GM06990 (cell line): ENCODE measurements at regions not wholly inside any gene's neighbourhood (a gene's known extent, or its start where the extent isn't known, plus 50 kb on each side); places are given as distances from the start of the nearest gene placed in this dataset.

Source experiments
- DNase-seq: peaks from one replicate; pipeline ENCODE4 v3.0.0-alpha.2; 2011; ENCODE audit not compliant: insufficient read length; ENCODE audit errors: extremely low read depth
- H3K27me3 ChIP-seq: replicated peaks from 2 replicates; pipeline ENCODE4 v1.6.0; 2011; ENCODE audit warnings: low read length; ENCODE audit not compliant: control insufficient read depth, insufficient read depth
- H3K36me3 ChIP-seq: 2 replicates; pipeline ENCODE4 v1.5.1; 2011; ENCODE audit warnings: low read length; ENCODE audit not compliant: control insufficient read depth, insufficient read depth
- H3K4me3 ChIP-seq: replicated peaks from 2 replicates; pipeline ENCODE4 v1.5.1; 2011; ENCODE audit warnings: low read depth, mild to moderate bottlenecking, control low read depth, low read length
- TF ChIP-seq, protein P1 (sequence below): IDR thresholded peaks from 2 replicates; pipeline ENCODE4 v1.5.1; 2011; ENCODE audit warnings: low read length, control low read depth, mild to moderate bottlenecking, inconsistent platforms; ENCODE audit not compliant: insufficient read depth, poor library complexity, severe bottlenecking

DNA sequence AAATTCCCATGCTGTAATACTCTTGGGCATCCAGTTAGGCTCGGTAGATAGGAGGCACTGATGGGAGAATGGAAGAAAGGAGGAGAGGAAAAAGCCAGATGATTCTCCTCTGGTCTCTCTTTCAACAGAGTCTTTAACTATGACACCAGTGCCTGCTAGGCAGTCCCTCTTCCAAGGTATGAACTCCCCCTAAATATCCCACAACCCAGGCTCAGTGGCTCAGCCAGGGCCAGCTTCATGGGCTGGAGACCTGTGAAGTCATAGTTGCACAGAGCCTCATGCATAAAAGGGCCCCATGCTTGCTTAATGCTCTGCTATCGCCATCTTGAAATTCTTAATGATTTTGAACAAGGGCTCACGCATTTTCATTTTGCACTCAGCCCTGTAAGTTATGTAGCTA is 869.2 kb upstream of the GCFC2 start:
- TF ChIP-seq, protein P1, sequence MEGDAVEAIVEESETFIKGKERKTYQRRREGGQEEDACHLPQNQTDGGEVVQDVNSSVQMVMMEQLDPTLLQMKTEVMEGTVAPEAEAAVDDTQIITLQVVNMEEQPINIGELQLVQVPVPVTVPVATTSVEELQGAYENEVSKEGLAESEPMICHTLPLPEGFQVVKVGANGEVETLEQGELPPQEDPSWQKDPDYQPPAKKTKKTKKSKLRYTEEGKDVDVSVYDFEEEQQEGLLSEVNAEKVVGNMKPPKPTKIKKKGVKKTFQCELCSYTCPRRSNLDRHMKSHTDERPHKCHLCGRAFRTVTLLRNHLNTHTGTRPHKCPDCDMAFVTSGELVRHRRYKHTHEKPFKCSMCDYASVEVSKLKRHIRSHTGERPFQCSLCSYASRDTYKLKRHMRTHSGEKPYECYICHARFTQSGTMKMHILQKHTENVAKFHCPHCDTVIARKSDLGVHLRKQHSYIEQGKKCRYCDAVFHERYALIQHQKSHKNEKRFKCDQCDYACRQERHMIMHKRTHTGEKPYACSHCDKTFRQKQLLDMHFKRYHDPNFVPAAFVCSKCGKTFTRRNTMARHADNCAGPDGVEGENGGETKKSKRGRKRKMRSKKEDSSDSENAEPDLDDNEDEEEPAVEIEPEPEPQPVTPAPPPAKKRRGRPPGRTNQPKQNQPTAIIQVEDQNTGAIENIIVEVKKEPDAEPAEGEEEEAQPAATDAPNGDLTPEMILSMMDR = no peak
- Histone ChIP-seq H3K4me3 (no peak overlapping the region), H3K27me3 (no peaks in the 10 kb centered on the region), H3K36me3 (no peaks in the 10 kb centered on the region)
- no peak for DNase-seq

DNA sequence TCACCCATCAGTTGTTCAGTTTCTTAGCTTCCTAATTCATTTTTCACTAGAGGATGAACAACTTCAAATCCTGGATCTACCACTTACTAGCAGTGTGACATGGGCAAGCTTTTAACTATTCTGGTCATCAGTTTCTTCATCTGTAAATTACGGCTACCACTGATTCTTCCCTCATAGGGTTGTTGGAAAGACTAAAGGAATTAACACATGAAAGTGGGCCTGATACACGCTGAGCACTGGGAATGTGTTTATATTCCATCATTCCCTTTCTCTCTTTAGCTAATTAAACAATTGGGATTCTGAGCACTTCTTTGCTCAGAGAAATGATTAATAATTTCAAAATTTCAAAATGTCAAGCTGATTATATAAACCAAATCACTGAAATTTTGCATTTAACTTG is 862.3 kb upstream of the GCFC2 start:
- no peak overlapping the region for H3K4me3 ChIP-seq
- no peaks in the 10 kb centered on the region for H3K27me3 ChIP-seq
- no peak for DNase-seq
- TF ChIP-seq, protein P1 = no peak
- no peaks in the 10 kb centered on the region for H3K36me3 ChIP-seq

DNA sequence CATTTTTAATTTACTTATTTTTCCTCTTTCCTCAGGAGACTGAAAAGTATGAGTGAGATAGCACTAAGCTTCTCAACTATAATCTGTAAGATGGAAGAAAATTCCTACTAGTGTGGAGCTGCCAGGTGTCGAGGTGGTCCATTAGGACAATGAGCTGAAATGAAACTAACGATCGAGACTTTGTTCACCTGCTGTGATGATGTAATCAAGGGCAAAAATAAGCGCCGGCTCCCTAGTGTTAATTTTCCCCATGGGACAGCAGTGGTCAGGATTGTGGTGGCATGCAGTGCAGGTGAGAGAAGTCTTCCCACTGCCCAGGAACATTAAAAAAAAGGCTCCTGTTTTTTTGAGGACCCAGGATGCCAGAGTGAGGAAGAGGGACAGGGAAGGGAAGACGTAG is 859.1 kb upstream of the GCFC2 start:
- DNase-seq = no peak

DNA sequence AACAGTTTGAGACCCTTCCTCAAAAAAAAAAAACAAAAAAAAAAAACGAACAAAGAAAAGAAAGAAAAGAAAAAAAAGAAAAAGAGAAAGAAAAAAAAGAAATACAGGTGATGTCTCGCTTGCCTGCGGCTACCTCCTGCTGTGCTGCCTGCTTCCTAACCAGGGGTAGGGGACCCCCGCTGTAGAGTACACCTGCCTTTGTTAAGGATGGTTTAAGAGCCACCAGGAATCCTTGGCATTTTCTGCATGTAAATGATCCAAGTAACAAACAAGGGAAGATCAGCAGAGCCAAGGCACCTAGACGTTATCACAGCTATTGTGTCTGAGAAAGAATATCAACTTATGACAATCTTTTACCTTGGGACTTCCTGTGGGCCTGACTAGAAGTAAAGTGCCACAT is 856.8 kb upstream of the GCFC2 start:
- H3K4me3 ChIP-seq = no peak overlapping the region
- no peaks in the 10 kb centered on the region for H3K36me3 ChIP-seq
- no peaks in the 10 kb centered on the region for H3K27me3 ChIP-seq
- TF ChIP-seq, protein P1 = no peak
- no peak for DNase-seq

More for the DNA sequence above, 859.1 kb upstream of the GCFC2 start:
- TF ChIP-seq, protein P1 = no peak
- no peak overlapping the region for H3K4me3 ChIP-seq
- no peaks in the 10 kb centered on the region for H3K27me3 ChIP-seq
- no peaks in the 10 kb centered on the region for H3K36me3 ChIP-seq

DNA sequence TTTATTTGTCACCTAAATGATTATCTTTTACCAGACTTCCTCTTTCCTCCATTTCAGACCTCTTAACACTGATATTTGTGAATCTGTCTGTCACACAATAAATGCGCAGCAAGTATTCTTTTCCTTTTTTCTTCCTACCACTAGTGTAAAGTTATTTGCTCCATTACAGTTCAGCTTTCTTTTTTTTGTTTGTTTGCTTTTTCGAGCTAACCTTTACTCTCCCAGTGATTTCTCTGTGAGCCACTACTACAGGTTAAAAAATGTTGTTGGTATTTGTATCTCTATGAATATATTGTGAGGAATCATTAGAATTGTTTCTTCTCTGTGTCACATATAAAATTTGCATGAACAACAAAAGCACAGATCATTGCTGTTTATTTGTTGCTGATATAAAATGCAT is 854.0 kb upstream of the GCFC2 start:
- no peaks in the 10 kb centered on the region for H3K36me3 ChIP-seq
- no peaks in the 10 kb centered on the region for H3K27me3 ChIP-seq
- no peak overlapping the region for H3K4me3 ChIP-seq
- no peak for DNase-seq
- TF ChIP-seq, protein P1 = no peak

DNA sequence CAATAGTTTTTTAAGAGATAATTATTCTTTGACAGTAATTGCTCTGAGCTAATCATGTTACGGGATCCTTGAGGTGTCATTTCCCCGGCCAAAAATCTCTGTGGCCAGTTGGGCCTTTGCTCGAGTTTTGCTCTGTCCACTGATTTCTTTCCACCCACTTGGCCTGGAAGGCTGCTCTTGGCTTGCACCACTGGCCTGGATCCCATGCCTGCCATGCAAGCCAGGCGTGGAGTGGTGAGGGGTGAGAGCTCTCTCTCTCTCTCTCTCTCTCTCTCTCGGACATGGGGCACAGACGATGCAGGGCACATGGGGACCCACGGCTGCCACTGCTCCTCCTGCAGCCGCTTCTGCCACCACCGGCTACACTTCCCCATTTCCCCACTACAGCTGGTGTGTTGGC is 853.0 kb upstream of the GCFC2 start:
- no peak overlapping the region for H3K4me3 ChIP-seq
- H3K27me3 ChIP-seq = no peaks in the 10 kb centered on the region
- H3K36me3 ChIP-seq = no peaks in the 10 kb centered on the region
- no peak for DNase-seq
- TF ChIP-seq, protein P1 = no peak
